Right ventricle myocardium superior (tissue), 1 donor: ENCODE measurements at regions not wholly inside any gene's neighbourhood (a gene's known extent, or its start where the extent isn't known, plus 50 kb on each side); places are given as distances from the start of the nearest gene placed in this dataset.

Experiments
- ATAC-seq: fragments of 200-7000 bp; cut with Tn5 transposase; one replicate; pipeline ENCODE4 v1.9.1; 2020; ENCODE audit warnings: mild to moderate bottlenecking; ENCODE audit not compliant: poor library complexity
- DNase-seq: peaks from one replicate; pipeline ENCODE4 v3.0.0-alpha.2; 2020
- intact Hi-C: fragments of 100-400 bp; cut with DNase I; formaldehyde crosslinking; loops from one replicate; pipeline ENCODE4 v1.11.2; 2022
- donor health status: DM: no; HTN: yes; CAD: no; lungs with severe emphysema.

- ATAC-seq (peak; percentile 21), DNase-seq (no peak)
- intact Hi-C loops = no loop called here
These were observed 123.7 kb upstream of the BTN3A2 start for GRCh38 chr6:26241033-26241895.

- DNase-seq = no peak
- intact Hi-C loops = no loop called here
These were observed 121.9 kb upstream of the BTN3A2 start for GRCh38 chr6:26243132-26243531.

GRCh38 chr6:26243752-26244151 is 121.2 kb upstream of the BTN3A2 start:
- ATAC-seq (no peak), DNase-seq (no peak)
- intact Hi-C loops = no loop called here

More at GRCh38 chr6:26243132-26243531, 121.9 kb upstream of the BTN3A2 start:
- ATAC-seq = no peak

DNA sequence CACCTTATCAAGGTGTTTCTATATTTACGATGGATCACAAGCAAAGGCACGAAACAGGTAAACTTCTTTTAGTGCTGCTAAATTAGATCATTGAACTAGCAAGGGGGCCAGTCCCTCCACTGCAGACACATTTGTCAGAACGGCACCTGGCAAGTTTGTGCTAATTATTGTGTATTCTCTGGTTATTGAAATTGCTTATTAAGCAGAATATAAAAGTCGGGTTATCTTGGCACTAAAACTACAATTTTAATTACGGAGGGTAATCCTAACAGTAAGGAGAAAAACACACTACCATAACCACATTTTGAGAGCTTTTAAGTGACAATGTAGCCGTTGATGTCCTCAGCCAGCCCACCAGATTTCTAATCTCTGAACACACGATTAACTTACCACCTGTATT is 118.9 kb upstream of the BTN3A2 start:
- no peak for ATAC-seq
- no peak for DNase-seq
- intact Hi-C loops = no loop called here

- intact Hi-C loops = no loop called here
- DNase-seq = no peak
- no peak for ATAC-seq
These were observed 118.4 kb upstream of the BTN3A2 start for GRCh38 chr6:26246553-26246952.

- peak; percentile 35 for ATAC-seq
- no peak for DNase-seq
- intact Hi-C loops = no loop called here
These were observed 115.4 kb upstream of the BTN3A2 start for GRCh38 chr6:26249707-26249956.

DNA sequence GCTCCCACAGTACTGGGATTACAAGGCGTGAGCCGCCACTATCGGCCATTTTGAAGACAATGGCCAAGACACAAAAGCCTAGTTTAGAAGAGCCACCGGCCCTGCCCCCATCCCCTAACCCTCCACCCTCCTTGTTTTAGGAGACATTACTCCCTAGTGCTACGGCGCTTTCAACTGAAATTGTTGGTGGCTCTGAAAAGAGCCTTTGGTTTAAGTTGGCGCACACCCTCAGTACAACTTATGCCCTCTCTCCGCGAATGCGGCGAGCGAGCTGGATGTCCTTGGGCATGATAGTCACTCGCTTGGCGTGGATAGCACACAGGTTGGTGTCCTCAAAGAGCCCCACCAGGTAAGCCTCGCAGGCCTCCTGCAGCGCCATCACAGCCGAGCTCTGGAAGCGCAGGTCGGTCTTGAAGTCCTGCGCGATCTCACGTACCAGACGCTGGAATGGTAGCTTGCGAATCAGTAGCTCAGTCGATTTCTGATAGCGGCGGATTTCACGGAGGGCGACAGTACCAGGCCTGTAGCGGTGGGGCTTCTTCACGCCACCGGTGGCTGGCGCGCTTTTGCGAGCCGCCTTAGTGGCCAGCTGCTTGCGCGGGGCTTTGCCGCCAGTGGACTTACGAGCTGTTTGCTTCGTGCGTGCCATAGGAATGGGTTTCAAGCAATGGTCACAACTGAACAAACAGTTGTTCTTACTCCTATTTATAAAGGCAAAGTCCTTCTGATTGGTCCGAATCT is 114.9 kb upstream of the BTN3A2 start:
- intact Hi-C loops = no loop called here
- DNase-seq (no peak), ATAC-seq (peak; percentile 55)

GRCh38 chr6:26250698-26251044 is 114.3 kb upstream of the BTN3A2 start:
- intact Hi-C loops = no loop called here
- peak; percentile 48 for ATAC-seq
- DNase-seq = no peak

GRCh38 chr6:26251354-26252076 is 113.5 kb upstream of the BTN3A2 start:
- no peak for DNase-seq

DNA sequence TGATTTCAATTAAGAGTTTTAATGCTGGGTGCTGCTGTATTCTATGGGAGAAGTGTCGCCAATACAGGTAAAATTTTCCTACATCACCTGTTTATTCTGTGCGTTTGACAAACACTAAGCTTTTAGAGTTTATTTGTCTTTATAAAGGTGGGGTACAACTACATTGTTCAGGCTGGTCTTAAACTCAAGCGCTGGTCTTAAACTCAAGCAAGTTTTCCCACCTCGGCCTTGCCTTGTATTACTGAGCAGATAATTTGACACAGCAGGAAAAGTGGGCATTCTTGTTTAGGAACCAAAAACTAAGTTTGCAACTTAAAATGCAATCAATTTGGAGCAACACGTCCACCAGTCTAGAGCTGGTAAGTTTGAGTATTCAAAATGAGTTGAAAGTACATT is 112.9 kb upstream of the BTN3A2 start:
- no peak for DNase-seq
- intact Hi-C loops = no loop called here
- no peak for ATAC-seq

More at GRCh38 chr6:26251354-26252076, 113.5 kb upstream of the BTN3A2 start:
- peak; percentile 67 for ATAC-seq
- intact Hi-C loops = no loop called here

- intact Hi-C loops = no loop called here
- DNase-seq (no peak), ATAC-seq (no peak)
These were observed 110.3 kb upstream of the BTN3A2 start for GRCh38 chr6:26254724-26255123.

- no peak for ATAC-seq
- intact Hi-C loops = no loop called here
These were observed 107.7 kb upstream of the BTN3A2 start for GRCh38 chr6:26257272-26257671.

DNA sequence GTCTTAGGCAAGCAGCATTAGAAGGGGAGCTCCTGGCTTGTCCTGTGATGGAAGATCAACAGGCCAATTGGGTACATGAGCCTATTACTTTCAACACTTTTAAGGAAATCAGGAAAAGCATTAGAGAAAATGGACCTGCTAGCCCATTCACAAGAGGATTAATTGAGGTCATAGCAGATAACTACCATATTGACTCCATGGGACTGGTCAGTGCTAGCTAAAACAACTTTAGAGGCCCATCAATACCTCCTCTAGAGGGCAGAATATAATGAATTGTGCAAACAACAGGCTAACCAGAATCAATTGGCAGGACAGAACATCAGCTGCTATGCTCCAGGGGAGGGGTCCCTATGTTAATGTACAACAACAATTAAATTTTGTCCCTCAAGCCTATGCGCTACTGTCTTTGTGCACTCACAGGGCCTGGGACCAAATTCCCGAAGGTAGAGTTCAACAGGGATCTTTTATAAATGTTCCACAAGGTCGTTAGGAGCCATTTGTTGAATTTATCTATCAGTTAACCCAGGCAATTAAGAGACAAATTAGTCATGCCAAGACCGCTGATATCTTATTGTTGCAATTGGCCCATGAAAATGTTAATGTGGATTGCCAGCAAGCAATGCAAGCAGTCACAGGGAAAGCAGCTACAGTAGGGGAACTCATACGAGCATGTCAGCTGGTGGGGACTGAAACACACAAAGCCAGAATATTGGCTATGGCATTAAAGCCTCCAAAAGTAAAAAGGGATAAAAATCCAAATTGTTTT is 106.6 kb upstream of the BTN3A2 start:
- DNase-seq (no peak), ATAC-seq (no peak)
- intact Hi-C loops = no loop called here

More at GRCh38 chr6:26257272-26257671, 107.7 kb upstream of the BTN3A2 start:
- no peak for DNase-seq

DNA sequence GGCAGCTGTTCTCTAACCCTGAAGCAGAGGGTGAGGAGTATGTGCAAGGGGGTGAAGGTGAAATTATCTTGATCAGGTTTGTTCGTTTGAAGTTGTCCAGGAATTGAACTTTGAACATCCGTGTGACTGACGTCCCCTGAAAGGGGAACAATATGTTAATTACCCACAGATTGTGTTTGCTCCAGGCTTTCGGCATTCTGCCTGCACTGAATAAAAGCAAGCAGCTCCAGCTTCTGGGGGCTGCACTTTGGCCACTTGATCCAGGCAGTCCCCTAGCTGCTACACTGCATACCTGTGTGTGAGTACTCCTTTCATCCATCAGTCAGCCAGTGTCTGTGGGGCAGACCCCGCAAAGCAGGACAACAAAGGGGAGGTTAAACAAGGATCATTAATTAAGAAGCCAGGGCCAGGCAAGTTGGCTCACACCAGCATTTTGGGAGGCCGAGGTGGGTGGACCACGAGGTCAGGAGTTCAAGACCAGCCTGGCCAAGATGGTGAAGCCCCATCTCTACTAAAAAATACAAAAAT is 104.8 kb upstream of the BTN3A2 start:
- DNase-seq (no peak), ATAC-seq (no peak)
- intact Hi-C loops = no loop called here

- DNase-seq = no peak
- ATAC-seq = no peak
- intact Hi-C loops = no loop called here
These were observed 104.1 kb upstream of the BTN3A2 start for GRCh38 chr6:26260725-26261490.

- intact Hi-C loops = no loop called here
- no peak for DNase-seq
- ATAC-seq = no peak
These were observed 100.5 kb upstream of the BTN3A2 start for GRCh38 chr6:26264547-26264946.

DNA sequence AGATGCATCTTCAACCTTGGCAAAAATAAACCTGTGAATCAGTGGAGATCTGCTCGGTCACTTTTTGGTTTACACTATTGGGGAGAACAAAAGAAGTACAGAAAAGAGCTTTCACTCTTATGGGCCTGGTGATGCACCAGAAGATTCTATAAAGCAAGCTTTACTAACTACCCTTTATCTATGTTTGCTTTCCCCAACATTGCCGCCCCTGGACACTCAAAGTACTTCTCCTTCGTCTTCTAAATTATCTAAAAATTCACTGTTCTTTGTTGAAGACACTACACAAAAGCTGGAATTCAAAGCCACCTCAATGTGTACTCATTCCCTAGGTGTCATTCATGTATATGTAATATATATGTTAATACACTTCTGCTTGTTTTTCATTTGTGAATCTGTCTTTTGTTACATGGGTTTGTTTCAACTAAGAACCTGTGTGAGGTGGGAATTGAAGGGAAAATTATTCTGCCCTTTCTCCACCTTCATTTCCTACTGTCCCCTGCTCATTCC is 97.9 kb upstream of the BTN3A2 start:
- intact Hi-C loops = no loop called here
- ATAC-seq (no peak), DNase-seq (no peak)
